NB4 (cell line): ENCODE measurements at regions not wholly inside any gene's neighbourhood (a gene's known extent, or its start where the extent isn't known, plus 50 kb on each side); places are given as distances from the start of the nearest gene placed in this dataset.

Source experiments
- DNase-seq: peaks from one replicate; pipeline ENCODE4 v3.0.0; 2010; ENCODE audit warnings: low read depth
- H3K4me3 ChIP-seq: one replicate; pipeline ENCODE4 v1.5.1; 2011; ENCODE audit warnings: mild to moderate bottlenecking, low read depth, low read length, moderate library complexity
- CTCF ChIP-seq: IDR thresholded peaks from one replicate; pipeline ENCODE4 v1.5.1; 2012; ENCODE audit warnings: low read depth, low read length
- MYC ChIP-seq: IDR thresholded peaks from 2 replicates; pipeline ENCODE4 v1.6.1; 2011; ENCODE audit warnings: low read depth, low read length
- POLR2A ChIP-seq: IDR thresholded peaks from 2 replicates; pipeline ENCODE4 v1.6.1; 2011; ENCODE audit warnings: mild to moderate bottlenecking; ENCODE audit not compliant: insufficient read length; ENCODE audit errors: extremely low read depth
- TF ChIP-seq, protein P1 (sequence below): IDR thresholded peaks from 2 replicates; pipeline ENCODE4 v1.6.1; 2011; ENCODE audit warnings: low read depth, low read length

- no peak overlapping the region for H3K4me3 ChIP-seq
- DNase-seq, result no peak
- TF ChIP-seq, protein P1, sequence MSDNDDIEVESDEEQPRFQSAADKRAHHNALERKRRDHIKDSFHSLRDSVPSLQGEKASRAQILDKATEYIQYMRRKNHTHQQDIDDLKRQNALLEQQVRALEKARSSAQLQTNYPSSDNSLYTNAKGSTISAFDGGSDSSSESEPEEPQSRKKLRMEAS, result no peak
- TF ChIP-seq POLR2A (no peak), CTCF (no peak), MYC (no peak)
Measured at GRCh38 chr9:99282406-99282805, 60.3 kb downstream of the SEC61B start.

- no peak for TF ChIP-seq POLR2A
- TF ChIP-seq CTCF, result no peak
- TF ChIP-seq, protein P1, result no peak
- TF ChIP-seq MYC, result no peak
- no peak for DNase-seq
- H3K4me3 ChIP-seq, result no peak overlapping the region
Measured at GRCh38 chr9:99285965-99286364, 63.9 kb downstream of the SEC61B start.

DNA sequence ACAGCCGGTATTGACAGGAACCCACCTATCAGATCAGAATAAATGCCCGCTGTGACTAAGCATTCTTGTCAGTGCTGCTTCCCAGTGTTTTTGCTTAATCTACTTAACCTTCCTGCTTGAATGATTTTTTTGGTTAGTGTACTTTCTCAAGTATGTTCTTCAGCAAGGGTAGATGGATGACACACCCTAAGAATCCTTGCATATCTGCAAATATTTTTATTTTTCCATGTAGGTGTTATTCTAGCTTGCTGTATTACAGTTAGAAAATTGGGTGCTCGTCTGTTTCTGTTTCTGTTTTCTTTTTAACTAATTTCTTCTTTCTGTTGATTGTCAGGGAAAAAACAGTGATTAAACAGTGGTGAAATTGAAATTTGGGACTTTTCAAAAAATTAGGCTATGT lies 64.5 kb downstream of the SEC61B start:
- no peak overlapping the region for H3K4me3 ChIP-seq
- DNase-seq, result no peak
- TF ChIP-seq MYC (no peak), POLR2A (no peak), CTCF (no peak)
- TF ChIP-seq, protein P1, result no peak

DNA sequence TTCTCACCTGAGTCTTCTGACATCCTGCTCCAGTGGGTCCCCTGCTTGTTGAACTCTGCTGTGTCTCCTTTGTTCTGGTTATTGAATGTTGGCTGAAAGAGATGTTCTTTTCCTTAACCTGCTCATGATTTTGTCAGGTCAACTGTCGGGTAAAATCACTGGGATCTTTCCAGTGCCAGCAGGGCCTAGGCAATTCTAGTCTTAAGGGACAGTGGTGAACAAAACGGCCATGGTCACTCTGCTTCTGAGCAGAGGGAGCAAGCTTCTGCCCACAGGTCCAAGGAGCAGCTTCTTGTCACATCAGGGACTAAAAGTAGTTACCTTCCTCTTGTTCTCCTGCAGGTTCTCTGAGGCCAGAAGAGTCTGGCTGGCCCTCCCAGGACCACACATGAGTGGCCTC lies 65.6 kb downstream of the SEC61B start:
- TF ChIP-seq CTCF (no peak), MYC (no peak), POLR2A (no peak)
- TF ChIP-seq, protein P1, result no peak
- no peak for DNase-seq
- H3K4me3 ChIP-seq, result no peak overlapping the region

DNA sequence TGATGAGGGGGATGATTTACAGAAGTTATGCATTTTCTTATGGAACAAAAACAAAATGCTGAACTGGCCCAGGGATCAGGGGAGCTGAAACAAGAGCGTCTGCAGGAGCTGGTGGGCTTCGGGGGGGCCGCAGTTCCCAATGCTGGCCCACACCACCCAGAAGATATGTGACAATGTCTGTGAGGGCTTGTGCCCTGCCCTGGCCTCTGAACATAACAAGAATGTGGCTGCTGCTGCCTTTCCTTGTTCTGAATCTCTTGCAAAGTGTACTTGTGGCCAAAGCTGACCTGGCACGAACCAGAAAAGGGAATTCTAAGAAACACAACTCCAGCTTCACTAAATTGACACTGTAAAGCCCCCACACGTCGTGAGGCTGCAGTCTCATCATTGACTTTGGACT lies 66.7 kb downstream of the SEC61B start:
- TF ChIP-seq CTCF (no peak), MYC (no peak), POLR2A (no peak)
- TF ChIP-seq, protein P1, result no peak
- DNase-seq, result no peak
- no peak overlapping the region for H3K4me3 ChIP-seq

GRCh38 chr9:99294850-99295461 lies 72.9 kb downstream of the SEC61B start:
- no peak for TF ChIP-seq POLR2A
- no peak for TF ChIP-seq MYC
- no peak for TF ChIP-seq CTCF
- TF ChIP-seq, protein P1, result no peak
- H3K4me3 ChIP-seq, result no peak overlapping the region
- DNase-seq, result peak; percentile 6
